HCT116 (cell line): ENCODE measurements at regions not wholly inside any gene's neighbourhood (a gene's known extent, or its start where the extent isn't known, plus 50 kb on each side); places are given as distances from the start of the nearest gene placed in this dataset.

Source experiments
- ATAC-seq: fragments of 200-7000 bp; cut with Tn5 transposase; 2 replicates; pipeline ENCODE4 v1.9.1; 2020; ENCODE audit warnings: mild to moderate bottlenecking, moderate library complexity
- BruUV-seq: library from RNA; stranded (reverse); fragments of 400-500 nt; replicated peaks from 2 replicates; lab custom pipeline; 2021; lab: Mats Ljungman, UMichigan
- CTCF ChIA-PET: fragments of 300-600 bp; sonication (Branson Sonifier 250); formaldehyde crosslinking; loops from one replicate; lab custom pipeline; 2021; ENCODE audit warnings: antibody characterized with exemption; lab: Charles Lee
- POLR2A ChIA-PET: fragments of 300-600, 350-600 bp; sonication (Branson Sonifier 250); formaldehyde crosslinking; loops from one replicate; lab custom pipeline; 2021; ENCODE audit warnings: antibody characterized with exemption; lab: Charles Lee
- RAD21 ChIA-PET, 2 experiments: fragments of 300-600 bp; sonication (Branson Sonifier 250); formaldehyde crosslinking; loops; one replicate each; lab custom pipeline; 2023; ENCODE audit warnings: low total read pairs in 2 of 2; ENCODE audit not compliant: uncharacterized antibody in 2 of 2, unreplicated experiment in 2 of 2, low non-redundant PET in 1 of 2; lab: Charles Lee
- DNase-seq: peaks from one replicate; pipeline ENCODE4 v3.0.0-alpha.2; 2010; ENCODE audit warnings: low read depth, low spot score
- H2AFZ ChIP-seq: fragments of 200-600 bp; shearing (Covaris generic), sonication (generic); 2 replicates; pipeline ENCODE4 v1.6.1; 2017; ENCODE audit warnings: low read depth, mixed run types, mixed read lengths, antibody characterized with exemption, low read length; ENCODE audit not compliant: poor library complexity, severe bottlenecking
- H3K27ac ChIP-seq: 2 replicates; pipeline ENCODE4 v1.5.1; 2012; ENCODE audit warnings: low read depth, low read length
- H3K27me3 ChIP-seq: fragments of 200-600 bp; sonication (generic); 2 replicates; pipeline ENCODE4 v1.6.1; 2016; ENCODE audit warnings: mixed run types, low read length, mixed read lengths; ENCODE audit not compliant: insufficient read depth
- H3K36me3 ChIP-seq, 2 experiments: fragments of 200-500 bp in 1 of 2; fragments of 200-600 bp in 1 of 2; sonication (Bioruptor generic) in 1 of 2; sonication (generic) in 1 of 2; 2 replicates each; pipeline versions ENCODE4 v1.5.1 to v1.6.1; 2014 to 2016; ENCODE audit warnings: low read length in 2 of 2, inconsistent platforms in 1 of 2, mixed read lengths in 1 of 2, mixed run types in 1 of 2; ENCODE audit not compliant: insufficient read depth in 2 of 2, control insufficient read depth in 1 of 2
- H3K4me1 ChIP-seq, 2 experiments: fragments of 200-600 bp in 1 of 2; sonication (generic) in 1 of 2; 2 replicates each; pipeline versions ENCODE4 v1.5.1 to v1.6.1; 2012 to 2017; ENCODE audit warnings: low read length in 2 of 2, inconsistent platforms in 1 of 2, mild to moderate bottlenecking in 1 of 2, mixed read lengths in 1 of 2, mixed run types in 1 of 2, moderate library complexity in 1 of 2; ENCODE audit not compliant: insufficient read depth in 2 of 2, control insufficient read depth in 1 of 2
- H3K4me2 ChIP-seq: fragments of 200-600 bp; sonication (generic); 2 replicates; pipeline ENCODE4 v1.6.1; 2017; ENCODE audit warnings: mixed run types, low read length, mixed read lengths
- H3K4me3 ChIP-seq, 2 experiments: fragments of 200-600 bp in 1 of 2; sonication (generic) in 1 of 2; replicated peaks in 1 of 2; 2 replicates each; pipeline ENCODE4 v1.5.1; 2011 to 2016; ENCODE audit warnings: low read length in 2 of 2, control low read depth in 1 of 2, low read depth in 1 of 2, mild to moderate bottlenecking in 1 of 2, mixed read lengths in 1 of 2, mixed run types in 1 of 2
- H3K79me2 ChIP-seq: fragments of 200-600 bp; sonication (generic); 2 replicates; pipeline ENCODE4 v1.6.1; 2017; ENCODE audit warnings: mild to moderate bottlenecking, mixed run types, low read length, moderate library complexity, mixed read lengths; ENCODE audit not compliant: insufficient read depth
- H3K9ac ChIP-seq: fragments of 200-600 bp; sonication (generic); 2 replicates; pipeline ENCODE4 v1.6.1; 2016; ENCODE audit warnings: low read length, mixed read lengths
- H3K9me2 ChIP-seq: fragments of 200-600 bp; sonication (generic), shearing (Covaris generic); 2 replicates; pipeline ENCODE4 v1.6.1; 2017; ENCODE audit warnings: mixed run types, mild to moderate bottlenecking, moderate library complexity; ENCODE audit not compliant: insufficient read depth
- H3K9me3 ChIP-seq, 2 experiments: fragments of 200-500 bp in 1 of 2; fragments of 200-600 bp in 1 of 2; sonication (Bioruptor generic) in 1 of 2; sonication (generic) in 1 of 2; 2 replicates each; pipeline ENCODE4 v1.6.1; 2014 to 2017; ENCODE audit warnings: low read length in 2 of 2, mixed read lengths in 2 of 2, inconsistent platforms in 1 of 2, low read depth in 1 of 2, mild to moderate bottlenecking in 1 of 2, mixed run types in 1 of 2, moderate library complexity in 1 of 2; ENCODE audit not compliant: control insufficient read depth in 1 of 2, insufficient read depth in 1 of 2
- H4K20me1 ChIP-seq: fragments of 200-600 bp; sonication (generic), shearing (Covaris generic); 2 replicates; pipeline ENCODE4 v1.6.1; 2017; ENCODE audit warnings: mixed run types, mild to moderate bottlenecking, moderate library complexity; ENCODE audit not compliant: insufficient read depth
- ATF3 ChIP-seq: IDR thresholded peaks from 2 replicates; pipeline ENCODE4 v1.6.1; 2012
- CBX3 ChIP-seq: IDR thresholded peaks from 2 replicates; pipeline ENCODE4 v1.6.1; 2012; ENCODE audit warnings: low read depth
- CEBPB ChIP-seq: IDR thresholded peaks from 2 replicates; pipeline ENCODE4 v1.6.1; 2012; ENCODE audit warnings: low read depth
- CTCF ChIP-seq, 3 experiments: fragments of 200-600 bp in 1 of 3; sonication (generic) in 1 of 3; IDR thresholded peaks in 2 of 3; conservative IDR thresholded peaks in 1 of 3; 2 replicates each; pipeline ENCODE4 v1.5.1; 2012 to 2017; ENCODE audit warnings: low read depth in 2 of 3, low read length in 2 of 3, antibody characterized with exemption in 1 of 3, borderline replicate concordance in 1 of 3, control low read depth in 1 of 3, mild to moderate bottlenecking in 1 of 3, mixed read lengths in 1 of 3, mixed run types in 1 of 3, moderate library complexity in 1 of 3; ENCODE audit not compliant: insufficient read depth in 1 of 3
- EZH2 ChIP-seq: fragments of 200-600 bp; sonication (generic); IDR thresholded peaks from 2 replicates; pipeline ENCODE4 v1.6.1; 2017; ENCODE audit warnings: antibody characterized with exemption, mixed run types
- EZH2phosphoT487 ChIP-seq: fragments of 200-600 bp; IDR thresholded peaks from 2 replicates; pipeline ENCODE4 v1.6.1; 2018; ENCODE audit warnings: antibody characterized with exemption, borderline replicate concordance
- FOSL1 ChIP-seq: IDR thresholded peaks from 2 replicates; pipeline ENCODE4 v1.6.1; 2012; ENCODE audit warnings: low read depth
- JUND ChIP-seq: IDR thresholded peaks from 2 replicates; pipeline ENCODE4 v1.6.1; 2012
- MAX ChIP-seq: IDR thresholded peaks from 2 replicates; pipeline ENCODE4 v1.6.1; 2012
- POLR2AphosphoS5 ChIP-seq: IDR thresholded peaks from 2 replicates; pipeline ENCODE4 v1.6.1; 2011; ENCODE audit warnings: mild to moderate bottlenecking, low read depth, low read length, moderate library complexity
- RAD21 ChIP-seq: IDR thresholded peaks from 2 replicates; pipeline ENCODE4 v1.6.1; 2012; ENCODE audit warnings: low read depth, mild to moderate bottlenecking
- SP1 ChIP-seq: IDR thresholded peaks from 2 replicates; pipeline ENCODE4 v1.6.1; 2012; ENCODE audit warnings: low read depth
- SRF ChIP-seq: IDR thresholded peaks from 2 replicates; pipeline ENCODE4 v1.6.1; 2012; ENCODE audit warnings: low read depth
- TCF7L2 ChIP-seq: IDR thresholded peaks from 2 replicates; pipeline ENCODE4 v1.7.0; 2011; ENCODE audit warnings: borderline replicate concordance, inconsistent platforms; ENCODE audit not compliant: insufficient read depth, insufficient read length; ENCODE audit errors: extremely low read depth
- intact Hi-C: fragments of 100-400 bp; cut with micrococcal nuclease; formaldehyde crosslinking; loops from 2 replicates; pipeline ENCODE4 v1.10.0; 2022
- TF ChIP-seq, protein P1 (sequence below): IDR thresholded peaks from 2 replicates; pipeline ENCODE4 v1.6.1; 2011; ENCODE audit warnings: mild to moderate bottlenecking, low read length, moderate library complexity; ENCODE audit not compliant: insufficient replicate concordance; ENCODE audit errors: extremely low read depth

GRCh38 chr2:226131299-226131784, 668.3 kb downstream of the IRS1 start:
- CTCF ChIA-PET, result no interaction called here
- Histone ChIP-seq H3K4me2 (peak overlapping the region; percentile 29), H2AFZ (no peak overlapping the region), H3K27ac (peak overlapping the region; percentile 93), H3K9ac (peak overlapping the region; percentile 46), H4K20me1 (no peaks in the 10 kb centered on the region), H3K36me3 (no peaks in the 10 kb centered on the region; a peak in 1 of 4 replicates), H3K9me2 (no peaks in the 10 kb centered on the region), H3K27me3 (no peaks in the 10 kb centered on the region), H3K4me1 (peaks cover 44 to 85% of the 10 kb centered on the region in 2 experiments), H3K9me3 (no peaks in the 10 kb centered on the region), H3K79me2 (no peaks in the 10 kb centered on the region; the same call in 1 of the 2 replicates), H3K4me3 (no peak overlapping the region)
- no TSS peak for BruUV-seq
- TF ChIP-seq CTCF (IDR thresholded peaks at IDR 0.05 in 2 of 3, conservative IDR thresholded peaks at IDR 0.05 in 1 of 3; ENCODE audit: borderline replicate concordance in 1 of 3, insufficient read depth in 1 of 3, low read depth in 2 of 3, low read length in 2 of 3) (0 out of 6 replicates have a peak, but pooled peaks of 1 of the 3 experiments have one; percentile 1), TCF7L2 (peak; percentile 22), FOSL1 (peak; percentile 34; the same call in 1 of the 2 replicates), CEBPB (peak; percentile 70; the same call in 1 of the 2 replicates), EZH2 (no peak), CBX3 (0 out of 2 replicates have a peak, but pooled peaks have one; percentile 50), MAX (peak; percentile 77), ATF3 (no peak), SRF (0 out of 2 replicates have a peak, but pooled peaks have one; percentile 29), POLR2AphosphoS5 (peak; percentile 56), SP1 (peak; percentile 87), JUND (peak; percentile 53; the same call in 1 of the 2 replicates), RAD21 (peak; percentile 66), EZH2phosphoT487 (no peak)
- TF ChIP-seq, protein P1, sequence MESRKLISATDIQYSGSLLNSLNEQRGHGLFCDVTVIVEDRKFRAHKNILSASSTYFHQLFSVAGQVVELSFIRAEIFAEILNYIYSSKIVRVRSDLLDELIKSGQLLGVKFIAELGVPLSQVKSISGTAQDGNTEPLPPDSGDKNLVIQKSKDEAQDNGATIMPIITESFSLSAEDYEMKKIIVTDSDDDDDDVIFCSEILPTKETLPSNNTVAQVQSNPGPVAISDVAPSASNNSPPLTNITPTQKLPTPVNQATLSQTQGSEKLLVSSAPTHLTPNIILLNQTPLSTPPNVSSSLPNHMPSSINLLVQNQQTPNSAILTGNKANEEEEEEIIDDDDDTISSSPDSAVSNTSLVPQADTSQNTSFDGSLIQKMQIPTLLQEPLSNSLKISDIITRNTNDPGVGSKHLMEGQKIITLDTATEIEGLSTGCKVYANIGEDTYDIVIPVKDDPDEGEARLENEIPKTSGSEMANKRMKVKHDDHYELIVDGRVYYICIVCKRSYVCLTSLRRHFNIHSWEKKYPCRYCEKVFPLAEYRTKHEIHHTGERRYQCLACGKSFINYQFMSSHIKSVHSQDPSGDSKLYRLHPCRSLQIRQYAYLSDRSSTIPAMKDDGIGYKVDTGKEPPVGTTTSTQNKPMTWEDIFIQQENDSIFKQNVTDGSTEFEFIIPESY, result no peak
- DNase-seq (no peak), ATAC-seq (peak; percentile 71)
- RAD21 ChIA-PET, result interaction anchor here in 1 of 2 experiments (1.2 kb wide), 1 partner anchor 13 kb away, joined by 3 read pairs; no protein-coding TSS in a partner anchor
- POLR2A ChIA-PET, result interaction anchor here (0.9 kb wide), 1 partner anchor 26 kb away, joined by 3 read pairs; no protein-coding TSS in a partner anchor
- intact Hi-C loops, result no loop called here
